Uterus (tissue), 2 donors: ENCODE measurements at regions not wholly inside any gene's neighbourhood (a gene's known extent, or its start where the extent isn't known, plus 50 kb on each side); places are given as distances from the start of the nearest gene placed in this dataset.

Experiments
- POLR2A ChIP-seq, 2 donors: fragments of 450-650 bp; IDR thresholded peaks; one replicate each; pipeline ENCODE4 v1.6.1; 2016; ENCODE audit warnings: antibody characterized with exemption in 2 of 2, mild to moderate bottlenecking in 1 of 2, moderate library complexity in 1 of 2
- TF ChIP-seq, protein P1 (sequence below), 4 experiments: fragments of 200-600 bp in 2 of 4; fragments of 450-650 bp in 2 of 4; sonication (generic) in 2 of 4; IDR thresholded peaks; one replicate each; pipeline ENCODE4 v1.5.1; 2016 to 2019; ENCODE audit warnings: antibody characterized with exemption in 4 of 4, mild to moderate bottlenecking in 2 of 4, moderate library complexity in 1 of 4

DNA sequence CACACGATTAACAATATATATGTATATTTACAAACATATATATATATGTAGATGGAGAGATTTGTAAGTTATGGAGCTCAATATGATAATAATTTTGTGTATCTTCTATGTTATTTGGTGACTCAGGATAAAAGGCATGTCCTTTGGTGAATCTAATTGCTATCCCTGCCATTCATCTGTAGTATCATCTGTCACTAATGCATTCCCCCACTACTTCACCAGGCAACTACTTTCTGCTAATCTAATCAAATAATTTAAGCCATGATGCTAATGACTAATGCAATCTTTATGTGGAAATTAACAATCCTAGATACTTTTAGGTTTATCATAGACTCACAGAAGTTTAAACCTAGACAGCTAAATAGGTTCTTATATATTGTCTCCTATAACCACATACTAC is 1074.5 kb downstream of the PLA2G4A start:
- TF ChIP-seq, protein P1, sequence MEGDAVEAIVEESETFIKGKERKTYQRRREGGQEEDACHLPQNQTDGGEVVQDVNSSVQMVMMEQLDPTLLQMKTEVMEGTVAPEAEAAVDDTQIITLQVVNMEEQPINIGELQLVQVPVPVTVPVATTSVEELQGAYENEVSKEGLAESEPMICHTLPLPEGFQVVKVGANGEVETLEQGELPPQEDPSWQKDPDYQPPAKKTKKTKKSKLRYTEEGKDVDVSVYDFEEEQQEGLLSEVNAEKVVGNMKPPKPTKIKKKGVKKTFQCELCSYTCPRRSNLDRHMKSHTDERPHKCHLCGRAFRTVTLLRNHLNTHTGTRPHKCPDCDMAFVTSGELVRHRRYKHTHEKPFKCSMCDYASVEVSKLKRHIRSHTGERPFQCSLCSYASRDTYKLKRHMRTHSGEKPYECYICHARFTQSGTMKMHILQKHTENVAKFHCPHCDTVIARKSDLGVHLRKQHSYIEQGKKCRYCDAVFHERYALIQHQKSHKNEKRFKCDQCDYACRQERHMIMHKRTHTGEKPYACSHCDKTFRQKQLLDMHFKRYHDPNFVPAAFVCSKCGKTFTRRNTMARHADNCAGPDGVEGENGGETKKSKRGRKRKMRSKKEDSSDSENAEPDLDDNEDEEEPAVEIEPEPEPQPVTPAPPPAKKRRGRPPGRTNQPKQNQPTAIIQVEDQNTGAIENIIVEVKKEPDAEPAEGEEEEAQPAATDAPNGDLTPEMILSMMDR (IDR thresholded peaks at IDR 0.05): no peak
- TF ChIP-seq POLR2A (IDR thresholded peaks at IDR 0.05): no peak
